Putamen (tissue), 1 donor: ENCODE measurements at regions not wholly inside any gene's neighbourhood (a gene's known extent, or its start where the extent isn't known, plus 50 kb on each side); places are given as distances from the start of the nearest gene placed in this dataset.

Experiments
- DNase-seq: peaks from one replicate; pipeline ENCODE4 v3.0.0-alpha.2; 2016; ENCODE audit warnings: low spot score

DNA sequence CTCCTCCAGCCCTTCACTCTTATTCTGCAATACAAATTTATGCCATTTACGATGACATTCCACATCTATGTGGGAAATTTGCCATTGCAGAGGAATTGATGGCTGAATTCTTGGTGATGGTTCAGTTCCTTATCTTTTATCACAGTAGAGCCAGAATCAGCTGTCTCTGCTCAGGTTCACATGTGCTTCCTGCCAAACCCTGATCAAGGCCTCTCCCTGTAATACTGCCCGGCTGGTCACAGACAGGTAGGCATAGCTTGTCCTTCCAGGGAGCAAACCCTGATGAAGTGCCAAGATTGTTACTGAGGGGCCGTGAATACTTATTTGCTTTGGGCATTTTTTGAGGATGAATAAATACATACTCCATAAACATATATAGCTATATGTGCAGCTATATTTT lies 450.0 kb downstream of the NSUN3 start:
- DNase-seq: no peak

DNA sequence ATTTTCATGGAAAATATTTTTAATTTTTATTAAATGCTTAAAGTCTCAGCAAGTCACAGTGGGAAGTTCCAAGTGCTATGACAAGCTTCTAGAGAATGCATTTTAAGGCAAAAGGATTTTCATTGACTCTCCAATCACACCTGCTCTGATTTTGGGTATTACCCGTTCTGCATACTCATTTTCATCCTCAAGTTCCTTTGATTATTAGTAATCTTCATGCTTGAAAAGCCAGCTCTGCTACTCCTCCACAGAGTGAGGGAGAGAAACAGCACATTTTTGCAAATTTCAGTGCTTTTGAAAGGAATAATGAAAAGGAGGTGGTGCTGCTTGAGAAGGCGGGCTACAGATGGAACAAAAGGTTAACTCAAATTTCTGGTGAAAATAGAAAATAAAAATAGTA lies 450.7 kb downstream of the NSUN3 start:
- peak; percentile 17 for DNase-seq

DNA sequence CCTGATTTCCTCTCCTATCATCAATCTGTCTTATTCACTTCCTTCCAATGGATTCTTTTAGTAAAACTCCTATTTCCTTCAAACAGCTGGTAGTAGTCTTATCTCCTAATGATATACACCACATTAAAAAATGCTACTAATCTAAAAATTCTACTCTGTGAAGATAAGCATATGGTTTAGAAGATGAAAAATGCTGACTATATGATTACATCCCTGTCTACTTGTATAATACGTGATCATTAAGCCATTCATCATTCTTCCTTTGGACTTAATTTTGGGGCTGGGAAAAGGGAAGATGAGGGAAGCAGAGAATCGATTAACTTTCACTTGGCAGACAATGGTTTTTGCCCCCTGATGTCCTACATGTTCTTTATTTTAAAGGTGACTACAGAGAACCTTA lies 453.1 kb downstream of the NSUN3 start:
- no peak for DNase-seq

DNA sequence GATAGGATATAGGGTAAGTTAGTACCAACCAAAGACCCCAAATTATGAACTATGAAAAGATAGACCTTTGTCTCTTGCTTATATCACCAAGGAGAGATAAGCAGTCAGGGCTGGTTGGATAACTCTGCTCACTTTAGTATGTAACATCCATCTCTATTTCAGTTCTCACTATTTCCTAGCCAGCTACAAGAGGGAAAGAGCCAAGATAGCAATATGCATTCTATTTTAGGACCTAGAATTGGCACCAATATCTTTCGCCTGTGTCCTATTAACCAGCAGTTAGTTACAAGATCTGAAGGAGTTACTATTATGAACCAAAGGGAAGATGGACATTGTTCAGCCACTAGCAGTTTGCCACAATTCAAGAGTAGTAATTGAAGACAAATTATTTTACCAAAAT lies 457.5 kb downstream of the NSUN3 start:
- no peak for DNase-seq

DNA sequence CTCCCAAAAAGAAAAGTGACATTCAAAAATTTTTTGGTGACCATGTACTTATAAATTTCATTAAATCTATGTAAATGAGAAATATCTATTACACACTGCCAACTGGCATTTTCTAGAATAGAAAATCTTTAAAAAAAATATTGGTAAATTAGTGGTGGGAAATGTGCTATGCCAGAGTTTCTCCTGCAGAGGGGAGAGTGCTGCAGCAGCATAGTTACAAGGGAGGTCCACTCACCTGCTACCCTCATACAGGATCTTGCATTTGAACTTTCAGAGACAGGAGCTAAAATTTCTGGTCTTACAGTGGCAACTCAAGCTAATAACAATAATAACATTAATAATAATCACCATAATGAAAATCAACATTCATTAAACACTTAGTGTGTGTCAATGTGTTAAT lies 459.6 kb downstream of the NSUN3 start:
- no peak for DNase-seq

DNA sequence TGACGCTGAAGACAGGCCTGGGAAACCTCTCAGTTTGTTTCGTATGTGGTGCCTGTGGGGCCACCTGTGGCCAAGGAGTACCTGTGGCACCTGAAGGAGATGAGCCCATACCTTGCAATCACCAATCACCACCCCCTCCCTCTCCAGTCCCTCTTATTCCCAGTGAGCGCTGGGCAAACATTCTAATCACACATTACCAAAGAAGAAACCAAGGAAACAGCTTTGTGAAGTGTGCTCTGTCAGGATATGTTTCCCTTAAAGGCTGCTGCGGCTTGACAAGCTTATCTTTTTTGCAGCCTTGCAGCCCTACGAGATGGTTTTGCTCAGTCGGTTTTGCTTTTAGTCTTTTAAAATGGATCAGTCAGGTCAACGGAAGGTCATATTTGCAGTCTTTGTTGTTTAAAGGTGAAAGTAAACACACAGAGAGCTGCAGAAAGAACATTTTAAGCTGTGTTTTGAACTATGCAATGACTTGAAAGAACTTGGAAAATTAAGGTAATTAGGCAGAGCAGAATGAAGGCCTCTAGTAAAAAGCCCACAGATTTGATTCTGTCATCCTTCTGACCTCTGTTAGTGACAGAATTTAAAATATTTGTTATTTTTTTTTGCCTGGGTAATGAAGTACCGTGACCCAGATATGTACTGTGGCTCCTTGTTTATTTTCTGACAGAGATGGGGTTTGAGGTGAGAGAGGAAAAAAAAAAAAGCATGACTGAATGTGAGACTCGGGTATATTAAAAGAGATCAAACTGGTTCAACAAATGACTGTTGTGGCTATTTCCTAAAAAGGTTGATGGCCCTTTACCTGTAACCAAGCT lies 461.4 kb downstream of the NSUN3 start:
- no peak for DNase-seq

DNA sequence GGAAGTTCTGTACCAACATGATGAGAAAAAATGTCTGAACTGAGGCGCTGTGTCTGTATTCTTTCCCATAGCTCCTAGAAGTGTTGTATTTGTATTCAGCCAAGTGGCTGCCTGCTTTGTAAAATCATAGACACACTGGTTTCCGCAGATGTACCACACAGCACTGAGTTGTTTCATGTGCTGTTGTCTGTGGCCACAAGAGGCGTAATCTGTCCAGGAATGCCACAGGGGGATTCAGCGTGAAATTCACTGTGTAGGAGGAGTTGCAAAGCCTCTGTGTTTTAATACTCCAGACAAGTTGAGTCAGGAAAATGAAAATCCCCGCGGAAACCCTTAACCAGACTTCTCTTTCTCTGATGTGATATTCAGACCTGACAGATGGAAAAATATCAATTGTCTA lies 462.2 kb downstream of the NSUN3 start:
- DNase-seq: no peak

DNA sequence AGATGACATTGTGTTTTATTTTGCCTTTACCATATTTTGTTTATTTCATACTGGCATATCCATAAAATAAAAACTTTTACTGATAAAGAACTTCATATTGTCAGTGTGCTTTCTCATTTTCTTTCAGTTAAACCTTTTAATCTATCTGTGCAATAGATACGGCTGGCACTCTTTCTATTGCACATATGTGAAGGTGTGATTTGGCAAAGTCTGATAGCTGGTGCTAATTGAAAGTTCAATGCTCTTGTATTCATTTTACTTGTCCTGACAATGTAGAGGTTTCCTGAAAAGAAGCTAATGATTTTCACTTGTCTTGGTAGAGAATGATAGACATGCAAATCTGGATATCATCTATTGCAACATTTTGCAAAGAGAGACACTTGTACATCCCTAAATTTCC lies 467.0 kb downstream of the NSUN3 start:
- no peak for DNase-seq

DNA sequence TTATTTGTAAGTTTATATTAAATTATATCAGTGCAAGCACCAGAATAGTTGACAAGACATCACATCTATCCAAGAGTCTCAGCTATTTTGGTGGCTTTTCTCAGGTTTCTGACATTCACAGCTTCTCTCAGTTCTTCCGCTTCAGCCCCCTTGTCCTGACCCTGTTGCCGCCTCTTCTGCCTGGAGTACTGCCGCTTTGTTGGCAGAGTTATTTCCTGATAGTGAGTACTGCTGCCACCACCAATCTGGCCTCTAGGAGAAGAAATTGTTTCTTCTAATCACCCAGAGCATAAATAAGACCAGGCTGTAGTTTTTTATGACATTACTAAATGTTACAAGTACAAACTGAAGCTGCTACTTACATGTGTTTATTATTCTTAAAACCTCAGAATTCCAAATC lies 470.1 kb downstream of the NSUN3 start:
- no peak for DNase-seq

DNA sequence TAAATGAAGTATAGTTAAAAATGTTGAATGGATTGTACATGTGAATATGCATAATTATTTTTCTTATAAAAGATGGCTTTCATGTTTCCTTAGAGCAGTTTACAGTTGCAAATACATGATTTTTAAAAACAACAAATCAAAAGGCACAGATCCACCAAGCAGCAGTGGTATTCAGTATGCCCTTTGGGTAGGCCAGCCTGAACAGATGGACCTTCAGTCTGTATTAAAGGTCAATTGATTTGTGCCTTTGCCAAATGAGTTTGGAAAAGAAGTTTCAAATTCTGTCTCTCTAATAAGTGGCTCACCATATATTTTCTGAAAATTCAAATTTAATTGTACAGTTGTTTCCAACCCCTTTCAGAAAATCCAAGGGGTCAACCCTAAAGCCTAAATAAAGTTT lies 477.1 kb downstream of the NSUN3 start:
- DNase-seq: no peak

DNA sequence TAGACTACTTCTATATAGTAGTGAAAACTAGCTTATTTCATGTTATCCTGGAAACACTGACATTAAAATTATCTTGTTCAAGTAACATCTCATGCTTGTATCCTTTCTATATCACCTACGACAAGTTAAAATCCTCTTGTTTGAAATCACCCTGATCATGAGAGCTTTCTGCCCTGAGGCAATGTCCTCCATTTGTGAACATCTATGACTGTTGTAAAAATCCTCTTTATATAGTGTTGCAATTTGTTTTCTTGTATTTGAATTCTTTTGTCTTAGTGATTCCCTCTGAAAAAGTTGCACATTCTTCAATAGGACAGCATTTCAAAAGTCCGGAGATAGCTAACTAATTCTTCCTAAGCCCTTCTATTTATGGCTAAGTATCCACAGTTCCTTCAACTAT lies 480.3 kb downstream of the NSUN3 start:
- no peak for DNase-seq

DNA sequence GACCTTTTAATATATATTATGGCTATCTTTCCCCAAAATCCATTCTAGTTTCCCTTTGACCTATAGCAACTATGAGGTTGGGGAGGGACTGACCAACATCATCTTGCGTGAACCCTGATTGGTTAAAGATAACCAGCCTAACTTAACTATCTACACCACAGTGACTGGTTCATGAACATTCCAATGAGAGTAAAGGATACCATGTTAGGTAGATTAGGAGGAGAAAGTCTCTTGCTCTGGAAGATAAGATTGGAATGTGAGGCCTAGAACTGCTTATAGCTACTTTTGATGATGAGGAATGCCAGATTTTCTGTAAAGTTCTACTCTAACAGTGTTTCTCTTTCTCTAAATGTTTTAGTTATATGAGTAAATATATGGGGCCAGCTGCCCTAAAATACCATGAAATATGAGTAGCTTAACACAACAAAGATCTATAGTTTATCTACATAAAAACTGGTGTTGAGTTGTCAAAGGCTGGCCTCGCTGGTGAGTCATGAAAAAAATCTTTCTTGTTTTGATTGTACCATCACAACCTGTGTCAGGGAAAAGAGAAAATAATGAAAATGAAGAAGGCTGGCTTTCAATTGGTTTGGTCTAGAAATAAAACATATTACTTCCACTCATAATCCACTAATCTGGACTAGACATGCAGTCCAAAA lies 481.4 kb downstream of the NSUN3 start:
- no peak for DNase-seq

DNA sequence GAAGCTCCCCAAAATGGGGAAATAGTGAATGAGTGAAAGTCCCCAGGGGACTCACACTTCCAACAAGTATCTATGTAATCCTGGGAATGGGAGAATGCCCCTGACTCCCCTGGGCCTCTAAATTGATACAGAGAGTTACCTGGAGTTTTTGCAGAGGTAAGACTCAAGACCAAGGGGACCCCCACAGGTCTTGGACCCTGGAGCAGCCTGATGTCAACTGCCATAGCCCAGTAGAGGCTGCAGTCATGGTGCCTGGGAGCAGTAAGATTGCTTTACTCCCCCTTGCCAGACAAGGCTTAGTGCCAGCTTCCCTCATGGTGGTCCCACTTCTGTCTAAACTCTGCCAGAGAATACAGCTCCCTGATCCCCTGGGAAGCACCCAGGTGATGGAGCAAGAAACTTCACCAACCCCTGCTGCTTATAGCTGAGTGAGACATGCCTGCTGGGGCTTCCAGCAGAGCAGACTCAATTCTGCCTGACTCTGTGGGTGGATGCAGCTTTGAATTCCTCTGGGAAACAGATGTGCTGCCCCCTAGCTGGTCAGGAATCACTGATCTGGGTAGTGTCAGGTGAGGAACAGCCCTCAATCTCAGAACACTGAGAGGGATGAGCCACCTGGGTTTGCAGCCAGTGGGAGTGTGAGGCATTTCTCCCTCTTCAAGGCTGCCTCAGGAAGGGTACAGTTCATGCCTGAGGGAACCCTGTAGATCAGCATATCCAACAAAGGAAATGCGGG lies 485.9 kb downstream of the NSUN3 start:
- no peak for DNase-seq

DNA sequence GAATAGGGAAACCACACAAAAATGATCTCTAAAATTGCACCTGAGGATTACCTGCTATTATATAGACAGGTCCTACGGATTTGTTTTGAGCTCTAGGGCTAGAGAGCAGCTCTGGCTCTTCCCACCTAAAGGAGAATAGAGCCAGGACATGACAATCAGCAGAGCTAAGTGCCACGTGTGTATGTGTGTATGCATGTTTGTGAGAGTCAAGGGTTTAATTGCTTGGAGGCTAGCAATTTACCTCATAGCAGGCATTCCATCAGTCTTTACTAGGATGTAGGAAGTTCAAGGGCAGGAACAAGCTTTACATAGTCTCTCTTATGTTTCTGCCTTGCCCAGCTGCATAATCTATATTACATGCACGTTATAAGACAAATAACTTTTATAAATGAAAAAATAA lies 498.2 kb downstream of the NSUN3 start:
- no peak for DNase-seq

DNA sequence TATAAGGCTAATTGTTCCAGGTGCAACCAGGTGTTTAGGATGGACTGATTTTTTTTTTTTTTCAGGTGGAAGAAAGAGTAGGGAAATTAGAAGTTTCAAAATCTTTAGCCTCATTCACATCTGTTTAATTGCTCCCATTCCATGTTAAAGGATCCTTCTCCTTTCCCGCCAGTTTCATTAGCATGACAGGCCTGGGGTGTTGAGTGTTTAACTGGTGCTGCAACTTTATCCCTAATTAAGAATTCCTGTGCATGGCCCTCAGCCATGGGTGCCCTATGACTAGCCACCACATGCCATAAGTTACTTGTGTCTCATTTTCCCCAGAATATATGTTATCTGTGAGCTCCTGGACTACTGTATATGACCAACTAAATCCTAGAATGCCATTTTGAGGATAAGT lies 501.4 kb downstream of the NSUN3 start:
- no peak for DNase-seq

DNA sequence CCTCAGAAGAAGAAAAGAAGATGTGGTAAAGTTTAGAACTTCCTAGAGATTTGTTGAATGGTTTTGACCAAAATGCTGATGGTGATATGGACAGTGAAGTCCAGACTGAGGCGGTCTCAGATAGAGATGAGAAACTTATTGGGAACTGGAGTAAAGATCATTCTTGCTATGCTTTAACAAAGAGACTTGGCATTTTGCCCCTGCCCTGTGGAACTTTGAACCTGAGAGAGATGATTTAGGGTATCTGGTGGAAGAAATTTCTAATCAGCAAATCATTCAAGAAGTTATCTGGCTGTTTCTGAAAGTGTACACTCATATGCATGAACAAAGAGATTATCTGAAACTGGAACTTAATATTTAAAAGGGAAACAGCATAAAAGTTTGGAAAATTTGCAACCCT lies 505.2 kb downstream of the NSUN3 start:
- no peak for DNase-seq

DNA sequence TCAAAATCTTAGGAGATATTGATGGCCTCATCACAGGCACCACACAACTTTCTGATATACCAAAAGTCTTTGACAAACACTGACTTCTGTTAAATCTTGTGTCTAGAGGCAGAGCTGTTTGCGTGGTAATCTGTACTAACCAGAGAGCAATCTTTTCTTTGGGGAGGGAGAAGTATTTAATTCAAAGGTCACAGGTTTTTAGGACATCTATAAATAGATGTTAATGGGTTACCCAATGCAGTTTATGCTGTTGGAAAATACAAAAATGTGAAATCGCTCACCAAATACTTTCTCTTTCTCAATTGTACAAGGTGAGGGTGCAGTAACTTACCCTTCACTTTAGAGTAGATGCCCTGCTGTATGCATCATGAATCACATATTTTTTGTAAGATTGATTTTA lies 510.5 kb downstream of the NSUN3 start:
- no peak for DNase-seq

DNA sequence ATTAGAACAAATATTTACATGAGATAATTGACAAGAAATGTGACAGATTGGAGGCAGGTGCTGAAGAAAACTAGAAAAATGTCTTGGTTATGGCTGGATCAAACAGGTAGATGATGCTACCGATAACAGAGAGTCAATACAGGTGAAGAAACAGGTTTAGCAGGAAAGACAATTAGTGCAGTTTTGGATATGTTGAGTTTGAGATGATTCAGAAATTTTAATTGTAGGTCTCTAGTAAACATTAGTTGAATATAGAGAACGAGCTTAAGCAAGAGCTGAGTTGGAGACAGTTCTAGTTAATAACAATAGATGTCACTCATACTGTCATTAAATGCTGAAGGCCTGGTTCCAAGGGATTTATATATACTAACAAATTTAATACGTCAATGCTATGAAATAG lies 524.4 kb downstream of the NSUN3 start:
- DNase-seq: no peak

DNA sequence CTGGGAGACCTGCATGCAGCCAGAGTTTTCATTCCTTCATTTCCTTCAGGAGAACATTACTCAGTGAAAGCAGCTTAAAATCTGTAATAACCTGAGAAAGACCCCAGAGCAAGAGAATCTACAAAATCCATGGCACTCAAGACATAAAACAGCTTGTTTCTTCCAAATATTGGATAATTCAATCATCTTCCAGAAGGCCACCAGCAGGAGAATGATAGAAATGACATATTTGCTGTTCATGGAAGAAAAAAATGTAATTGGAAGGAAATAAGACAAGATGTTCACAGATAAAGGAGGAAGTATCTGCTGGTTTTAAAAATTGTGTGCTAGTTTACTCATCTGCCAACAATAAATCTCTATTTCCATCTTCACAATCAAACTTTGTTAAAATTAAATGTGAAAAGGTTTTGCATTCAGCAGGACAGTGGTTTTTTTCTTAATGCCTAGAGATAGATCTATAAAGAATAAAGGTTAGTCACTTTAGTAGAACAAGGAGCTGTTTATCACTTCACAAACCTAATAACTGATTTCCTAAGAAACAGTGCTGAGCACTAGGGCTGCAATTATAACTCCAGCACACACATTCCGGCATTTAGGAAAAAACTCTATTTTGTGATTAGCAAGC lies 530.8 kb downstream of the NSUN3 start:
- DNase-seq: no peak

DNA sequence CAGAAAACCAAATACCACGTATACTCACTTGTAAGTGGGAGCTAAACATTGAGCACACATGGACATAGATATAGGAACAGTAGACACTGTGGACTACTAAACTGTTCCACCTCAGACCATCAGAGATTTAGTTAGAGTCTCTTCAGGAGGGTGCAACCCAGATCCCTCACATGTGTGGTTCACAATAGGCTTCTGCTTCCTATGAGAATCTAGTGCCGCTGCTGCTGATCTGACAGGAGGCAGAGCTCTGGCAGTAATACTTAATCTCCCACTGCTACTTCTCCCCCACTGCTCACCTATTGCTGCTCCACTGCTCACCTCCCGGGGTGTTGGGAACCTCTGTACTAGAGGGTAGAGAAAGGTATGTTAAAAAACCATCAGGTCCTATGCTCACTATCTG lies 533.3 kb downstream of the NSUN3 start:
- DNase-seq: no peak

DNA sequence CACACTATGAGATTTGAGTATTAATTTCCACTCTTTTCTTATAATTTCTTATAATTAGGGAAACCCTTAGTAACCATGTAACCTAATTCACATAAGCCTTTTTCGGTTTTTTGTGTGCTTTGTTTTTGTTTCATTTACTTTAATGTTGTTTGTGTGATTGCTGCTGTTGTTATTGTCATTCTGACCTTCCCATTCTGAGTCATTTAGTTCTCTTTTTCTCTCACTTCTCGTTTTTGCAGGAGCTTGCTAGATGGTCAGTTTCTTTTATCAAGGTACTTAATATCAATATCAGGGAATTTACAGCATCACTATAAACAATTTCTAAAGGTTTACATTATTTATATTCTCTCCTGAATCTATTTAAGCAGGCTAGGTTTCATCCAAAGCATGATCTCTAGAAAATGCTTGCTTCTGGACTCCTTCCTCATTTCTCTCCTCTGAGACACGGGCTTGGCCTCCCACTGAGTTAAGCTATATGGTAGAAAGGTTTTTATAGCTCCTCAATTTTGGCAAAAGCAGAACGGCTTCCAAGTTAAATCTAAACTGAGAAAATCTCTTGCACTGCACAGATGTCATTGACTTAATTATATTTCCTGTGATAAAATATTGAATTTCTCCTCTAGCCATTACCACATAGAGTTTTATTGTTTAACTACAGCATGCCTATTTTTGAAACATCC lies 534.2 kb downstream of the NSUN3 start:
- DNase-seq: no peak

DNA sequence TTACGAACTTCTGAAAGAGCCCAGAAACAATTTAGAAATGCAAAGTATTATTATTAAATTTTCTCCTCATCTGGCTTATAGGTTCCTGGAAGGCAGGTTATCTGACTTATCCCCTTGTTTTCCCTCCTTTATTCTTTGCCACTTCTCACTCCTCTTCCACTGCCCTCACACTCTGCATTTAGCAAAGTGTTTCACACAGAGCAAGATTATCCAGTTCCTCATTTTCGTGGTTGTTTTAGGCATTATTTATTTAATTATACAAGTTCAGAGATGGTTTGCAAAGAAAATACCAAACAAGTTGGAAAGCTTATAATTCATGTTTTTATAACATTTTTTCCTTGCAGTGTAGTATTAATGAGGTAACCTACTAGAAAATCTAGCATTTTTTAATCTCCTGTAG lies 544.9 kb downstream of the NSUN3 start:
- DNase-seq: no peak
